GM18858 (cell line): ENCODE measurements at regions not wholly inside any gene's neighbourhood (a gene's known extent, or its start where the extent isn't known, plus 50 kb on each side); places are given as distances from the start of the nearest gene placed in this dataset.
A peak's percentile ranks its signal among the peaks of the same experiment; 100 is the strongest.

Source experiments
- ATAC-seq: cut with Tn5 transposase; IDR thresholded peaks from one replicate; pipeline ENCODE4 v1.9.1; 2021; ENCODE audit not compliant: unreplicated experiment

GRCh38 chr3:187927565-187927964 is 182.3 kb upstream of the BCL6 start:
- no peak for ATAC-seq

GRCh38 chr3:187929112-187929816 is 184.0 kb upstream of the BCL6 start:
- no peak for ATAC-seq

GRCh38 chr3:187930021-187930420 is 184.8 kb upstream of the BCL6 start:
- ATAC-seq, result no peak

GRCh38 chr3:187931101-187931500 is 185.8 kb upstream of the BCL6 start:
- ATAC-seq, result no peak

GRCh38 chr3:187931770-187932278 is 186.6 kb upstream of the BCL6 start:
- no peak for ATAC-seq

- no peak for ATAC-seq
Observed at GRCh38 chr3:187932530-187932929, 187.3 kb upstream of the BCL6 start.

- peak; percentile 98 for ATAC-seq
Observed at GRCh38 chr3:187935623-187936156, 190.4 kb upstream of the BCL6 start.

- ATAC-seq, result no peak
Observed at GRCh38 chr3:187936676-187937075, 191.4 kb upstream of the BCL6 start.

GRCh38 chr3:187939891-187940290 is 194.6 kb upstream of the BCL6 start:
- ATAC-seq, result no peak

GRCh38 chr3:187941135-187941847 is 196.0 kb upstream of the BCL6 start:
- ATAC-seq, result no peak

- no peak for ATAC-seq
Observed at GRCh38 chr3:187941848-187942194, 196.6 kb upstream of the BCL6 start.

GRCh38 chr3:187942658-187943241 is 197.5 kb upstream of the BCL6 start:
- ATAC-seq, result peak; percentile 58

GRCh38 chr3:187943677-187944389 is 198.6 kb upstream of the BCL6 start:
- no peak for ATAC-seq

GRCh38 chr3:187944390-187945179 is 199.3 kb upstream of the BCL6 start:
- no peak for ATAC-seq

GRCh38 chr3:187945374-187945773 is 200.1 kb upstream of the BCL6 start:
- no peak for ATAC-seq

GRCh38 chr3:187946163-187946691 is 201.0 kb upstream of the BCL6 start:
- ATAC-seq, result no peak

GRCh38 chr3:187946981-187947380 is 201.7 kb upstream of the BCL6 start:
- ATAC-seq, result no peak

- no peak for ATAC-seq
Observed at GRCh38 chr3:187947927-187948682, 202.8 kb upstream of the BCL6 start.

- no peak for ATAC-seq
Observed at GRCh38 chr3:187949093-187949820, 204.0 kb upstream of the BCL6 start.
